ENCODE measurements at regions not wholly inside any gene's neighbourhood (a gene's known extent, or its start where the extent isn't known, plus 50 kb on each side); places are given as distances from the start of the nearest gene placed in this dataset.

DNA sequence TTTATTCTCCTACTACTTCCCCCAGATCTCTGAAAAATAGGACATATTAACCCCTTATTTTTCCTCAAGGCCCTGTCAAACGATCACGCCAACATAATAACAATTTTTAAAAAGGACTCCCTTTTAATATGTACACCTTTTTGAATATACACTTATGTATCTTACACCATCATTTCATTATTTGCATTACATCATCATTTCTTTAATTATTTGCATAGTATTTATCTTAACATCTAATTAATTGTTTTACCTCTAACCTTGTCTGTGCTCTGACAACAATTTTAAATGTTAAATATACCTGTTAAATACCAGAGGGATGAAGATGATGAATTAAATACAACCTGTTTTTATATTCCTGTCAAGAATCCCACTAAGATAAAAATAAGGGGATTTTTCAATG lies 432.2 kb downstream of the PTPRC start:
- no peaks in the 10 kb centered on the region for H3K36me3 Mint-ChIP-seq (ENCODE audit: insufficient read depth)
- no peaks in the 10 kb centered on the region for H3K4me1 Mint-ChIP-seq (ENCODE audit: low read depth)
- no peaks in the 10 kb centered on the region for H3K27me3 Mint-ChIP-seq
- TF ChIP-seq, protein P1, sequence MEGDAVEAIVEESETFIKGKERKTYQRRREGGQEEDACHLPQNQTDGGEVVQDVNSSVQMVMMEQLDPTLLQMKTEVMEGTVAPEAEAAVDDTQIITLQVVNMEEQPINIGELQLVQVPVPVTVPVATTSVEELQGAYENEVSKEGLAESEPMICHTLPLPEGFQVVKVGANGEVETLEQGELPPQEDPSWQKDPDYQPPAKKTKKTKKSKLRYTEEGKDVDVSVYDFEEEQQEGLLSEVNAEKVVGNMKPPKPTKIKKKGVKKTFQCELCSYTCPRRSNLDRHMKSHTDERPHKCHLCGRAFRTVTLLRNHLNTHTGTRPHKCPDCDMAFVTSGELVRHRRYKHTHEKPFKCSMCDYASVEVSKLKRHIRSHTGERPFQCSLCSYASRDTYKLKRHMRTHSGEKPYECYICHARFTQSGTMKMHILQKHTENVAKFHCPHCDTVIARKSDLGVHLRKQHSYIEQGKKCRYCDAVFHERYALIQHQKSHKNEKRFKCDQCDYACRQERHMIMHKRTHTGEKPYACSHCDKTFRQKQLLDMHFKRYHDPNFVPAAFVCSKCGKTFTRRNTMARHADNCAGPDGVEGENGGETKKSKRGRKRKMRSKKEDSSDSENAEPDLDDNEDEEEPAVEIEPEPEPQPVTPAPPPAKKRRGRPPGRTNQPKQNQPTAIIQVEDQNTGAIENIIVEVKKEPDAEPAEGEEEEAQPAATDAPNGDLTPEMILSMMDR (IDR thresholded peaks at IDR 0.05; ENCODE audit: unreplicated experiment) = no peak
- DNase-seq (ENCODE audit: low spot score, unreplicated experiment) = no peak
- no peaks in the 10 kb centered on the region for H3K9me3 Mint-ChIP-seq (ENCODE audit: low read depth)
- H3K4me3 Mint-ChIP-seq (ENCODE audit: low read depth) = no peak overlapping the region
- H3K27ac Mint-ChIP-seq = no peak overlapping the region

DNA sequence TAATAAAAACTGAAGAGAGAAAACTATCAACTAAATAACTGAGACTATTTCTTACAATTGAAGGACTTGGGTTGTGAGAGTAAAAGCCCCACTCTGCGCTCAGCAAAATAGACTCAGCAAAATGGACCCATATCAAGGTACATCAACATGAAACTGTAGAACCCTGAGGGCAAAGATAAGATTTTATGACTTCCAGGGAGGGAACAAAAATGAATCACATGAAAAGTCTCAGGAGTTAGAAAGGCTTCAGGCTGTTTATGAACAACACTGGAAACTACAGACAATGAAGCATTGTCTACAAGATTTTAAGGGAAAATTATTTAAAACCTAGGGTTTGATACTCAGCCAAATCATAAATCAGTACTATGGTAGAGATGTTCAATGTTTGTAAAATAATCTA lies 434.3 kb downstream of the PTPRC start:
- DNase-seq (ENCODE audit: low spot score, unreplicated experiment) = no peak
- TF ChIP-seq, protein P1 (IDR thresholded peaks at IDR 0.05; ENCODE audit: unreplicated experiment) = no peak
- H3K4me1 Mint-ChIP-seq (ENCODE audit: low read depth) = no peaks in the 10 kb centered on the region
- H3K27me3 Mint-ChIP-seq = no peaks in the 10 kb centered on the region
- H3K9me3 Mint-ChIP-seq (ENCODE audit: low read depth) = no peaks in the 10 kb centered on the region
- H3K4me3 Mint-ChIP-seq (ENCODE audit: low read depth) = no peak overlapping the region
- H3K27ac Mint-ChIP-seq = no peak overlapping the region
- H3K36me3 Mint-ChIP-seq (ENCODE audit: insufficient read depth) = no peaks in the 10 kb centered on the region

DNA sequence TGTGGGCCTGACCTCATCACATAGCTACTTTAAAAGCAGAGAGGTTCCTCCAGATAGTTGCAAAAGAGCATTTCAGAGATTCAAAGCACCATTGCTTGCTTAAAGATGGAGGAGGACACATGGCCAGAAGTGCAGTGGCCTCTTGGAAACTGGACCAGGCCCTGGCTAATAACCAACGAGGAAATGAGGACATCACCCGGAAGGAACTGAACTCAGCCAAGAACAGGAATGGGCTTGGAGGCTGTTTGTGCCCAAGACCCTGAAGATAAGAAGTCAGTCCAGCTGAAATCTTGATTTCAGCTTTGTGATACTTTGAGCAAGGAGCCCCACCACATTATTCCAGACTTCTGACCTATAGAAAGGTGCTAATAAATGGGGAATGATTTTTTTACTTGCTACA lies 437.0 kb downstream of the PTPRC start:
- no peak for DNase-seq (ENCODE audit: low spot score, unreplicated experiment)
- Mint-ChIP-seq H3K9me3 (ENCODE audit: low read depth) (no peaks in the 10 kb centered on the region), H3K27me3 (no peaks in the 10 kb centered on the region), H3K4me1 (ENCODE audit: low read depth) (no peaks in the 10 kb centered on the region), H3K27ac (no peak overlapping the region), H3K4me3 (ENCODE audit: low read depth) (no peak overlapping the region), H3K36me3 (ENCODE audit: insufficient read depth) (no peaks in the 10 kb centered on the region)
- TF ChIP-seq, protein P1 (IDR thresholded peaks at IDR 0.05; ENCODE audit: unreplicated experiment) = no peak

DNA sequence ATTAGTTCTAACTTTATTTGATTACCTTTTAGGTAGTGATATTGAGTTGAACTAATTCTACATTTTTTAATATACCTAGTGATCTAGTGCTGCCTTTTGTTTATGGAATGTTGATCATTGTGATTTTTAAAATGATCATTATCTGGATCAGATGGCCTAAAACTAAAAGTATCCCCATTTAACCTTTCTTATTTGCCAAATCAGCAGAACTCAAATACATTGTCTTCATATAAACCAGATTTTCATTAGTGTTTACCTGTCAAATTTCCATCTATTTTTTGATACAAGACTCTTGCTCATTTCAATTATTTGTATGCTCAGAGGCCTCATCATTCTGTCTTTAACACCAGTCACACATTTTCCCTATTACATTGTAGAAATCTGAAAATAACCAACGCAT lies 441.2 kb downstream of the PTPRC start:
- Mint-ChIP-seq H3K4me1 (ENCODE audit: low read depth) (no peaks in the 10 kb centered on the region), H3K4me3 (ENCODE audit: low read depth) (no peak overlapping the region), H3K27ac (no peak overlapping the region), H3K9me3 (ENCODE audit: low read depth) (no peaks in the 10 kb centered on the region), H3K27me3 (no peaks in the 10 kb centered on the region), H3K36me3 (ENCODE audit: insufficient read depth) (no peaks in the 10 kb centered on the region)
- DNase-seq (ENCODE audit: low spot score, unreplicated experiment) = no peak
- TF ChIP-seq, protein P1 (IDR thresholded peaks at IDR 0.05; ENCODE audit: unreplicated experiment) = no peak

DNA sequence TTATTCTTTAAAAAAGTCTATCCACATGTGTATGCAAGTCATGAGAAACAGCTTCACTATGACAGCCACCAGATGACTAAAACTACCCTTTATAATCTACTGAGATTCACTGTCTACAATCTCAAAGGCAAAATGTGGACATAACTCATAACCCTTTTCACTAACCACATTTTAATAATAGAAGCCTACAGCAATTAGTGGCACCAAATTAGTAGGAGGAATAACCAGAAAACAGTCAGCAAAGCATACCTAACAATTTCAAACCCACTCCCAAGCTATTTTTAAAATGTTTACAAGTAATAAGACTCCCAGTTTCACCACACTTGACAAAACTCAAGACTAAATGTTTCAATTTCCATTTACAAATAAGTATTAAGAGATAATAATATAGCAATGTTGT lies 442.9 kb downstream of the PTPRC start:
- Mint-ChIP-seq H3K9me3 (ENCODE audit: low read depth) (no peaks in the 10 kb centered on the region), H3K4me1 (ENCODE audit: low read depth) (no peaks in the 10 kb centered on the region), H3K36me3 (ENCODE audit: insufficient read depth) (no peaks in the 10 kb centered on the region), H3K4me3 (ENCODE audit: low read depth) (no peak overlapping the region), H3K27me3 (no peaks in the 10 kb centered on the region), H3K27ac (no peak overlapping the region)
- DNase-seq (ENCODE audit: low spot score, unreplicated experiment) = no peak
- TF ChIP-seq, protein P1 (IDR thresholded peaks at IDR 0.05; ENCODE audit: unreplicated experiment) = no peak
